Lower lobe of right lung (tissue), 2 donors: ENCODE measurements at regions not wholly inside any gene's neighbourhood (a gene's known extent, or its start where the extent isn't known, plus 50 kb on each side); places are given as distances from the start of the nearest gene placed in this dataset.

Source experiments
- ATAC-seq, 2 donors: fragments of 200-7000 bp; cut with Tn5 transposase; one replicate each; pipeline ENCODE4 v1.9.1; 2020 to 2022; ENCODE audit warnings: mild to moderate bottlenecking in 2 of 2, moderate library complexity in 2 of 2
- DNase-seq: peaks from one replicate; pipeline ENCODE4 v3.0.0-alpha.2; 2020
- H3K27ac ChIP-seq: fragments of 200-600 bp; one replicate; pipeline ENCODE4 v1.8.0; 2022
- H3K27me3 ChIP-seq: fragments of 200-600 bp; one replicate; pipeline ENCODE4 v1.8.0; 2022; ENCODE audit warnings: low read depth
- H3K36me3 ChIP-seq: fragments of 200-600 bp; one replicate; pipeline ENCODE4 v1.8.0; 2022; ENCODE audit warnings: mild to moderate bottlenecking
- H3K4me1 ChIP-seq: fragments of 200-600 bp; one replicate; pipeline ENCODE4 v1.8.0; 2022
- H3K4me3 ChIP-seq: fragments of 200-600 bp; one replicate; pipeline ENCODE4 v1.8.0; 2022; ENCODE audit warnings: mild to moderate bottlenecking
- H3K9me3 ChIP-seq: fragments of 200-600 bp; one replicate; pipeline ENCODE4 v1.8.0; 2022
- intact Hi-C: fragments of 100-400 bp; cut with DNase I; formaldehyde crosslinking; loops from one replicate; pipeline ENCODE4 v1.11.0; 2022
- TF ChIP-seq, protein P1 (sequence below): fragments of 200-600 bp; IDR thresholded peaks from one replicate; pipeline ENCODE4 v1.8.0; 2022; ENCODE audit warnings: antibody characterized with exemption, mild to moderate bottlenecking
- donor health status: DM: no; HTN: yes; CAD: no; lungs with severe emphysema.

DNA sequence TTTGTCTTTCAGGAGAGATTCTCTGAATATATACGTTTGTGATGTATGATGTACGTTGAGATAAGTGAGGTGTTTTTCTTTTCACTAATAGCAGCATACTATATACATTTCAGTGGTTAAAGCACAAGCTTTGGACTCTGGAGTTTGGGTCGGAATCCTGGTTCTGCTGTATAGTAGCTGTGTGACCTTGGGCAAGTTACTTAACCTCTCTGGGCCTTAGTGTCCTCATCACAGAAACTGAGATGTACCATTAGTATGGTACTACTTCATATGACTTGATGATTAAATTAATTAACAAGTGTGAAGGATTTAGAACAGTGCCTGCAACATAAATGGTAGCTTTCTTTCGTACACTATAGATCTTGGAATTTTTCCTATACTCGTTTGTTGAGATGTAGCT, 258.7 kb downstream of the CDCA7 start:
- Histone ChIP-seq H3K27ac (no peak overlapping the region), H3K27me3 (no peaks in the 10 kb centered on the region), H3K4me1 (no peaks in the 10 kb centered on the region), H3K36me3 (no peaks in the 10 kb centered on the region), H3K4me3 (no peak overlapping the region), H3K9me3 (peaks cover 5% of the 10 kb centered on the region)
- ATAC-seq (no peak), DNase-seq (no peak)
- intact Hi-C loops = no loop called here
- TF ChIP-seq, protein P1, sequence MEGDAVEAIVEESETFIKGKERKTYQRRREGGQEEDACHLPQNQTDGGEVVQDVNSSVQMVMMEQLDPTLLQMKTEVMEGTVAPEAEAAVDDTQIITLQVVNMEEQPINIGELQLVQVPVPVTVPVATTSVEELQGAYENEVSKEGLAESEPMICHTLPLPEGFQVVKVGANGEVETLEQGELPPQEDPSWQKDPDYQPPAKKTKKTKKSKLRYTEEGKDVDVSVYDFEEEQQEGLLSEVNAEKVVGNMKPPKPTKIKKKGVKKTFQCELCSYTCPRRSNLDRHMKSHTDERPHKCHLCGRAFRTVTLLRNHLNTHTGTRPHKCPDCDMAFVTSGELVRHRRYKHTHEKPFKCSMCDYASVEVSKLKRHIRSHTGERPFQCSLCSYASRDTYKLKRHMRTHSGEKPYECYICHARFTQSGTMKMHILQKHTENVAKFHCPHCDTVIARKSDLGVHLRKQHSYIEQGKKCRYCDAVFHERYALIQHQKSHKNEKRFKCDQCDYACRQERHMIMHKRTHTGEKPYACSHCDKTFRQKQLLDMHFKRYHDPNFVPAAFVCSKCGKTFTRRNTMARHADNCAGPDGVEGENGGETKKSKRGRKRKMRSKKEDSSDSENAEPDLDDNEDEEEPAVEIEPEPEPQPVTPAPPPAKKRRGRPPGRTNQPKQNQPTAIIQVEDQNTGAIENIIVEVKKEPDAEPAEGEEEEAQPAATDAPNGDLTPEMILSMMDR = no peak

- no peak for DNase-seq
- Histone ChIP-seq H3K4me1 (no peaks in the 10 kb centered on the region), H3K9me3 (peaks cover 5% of the 10 kb centered on the region), H3K27me3 (no peaks in the 10 kb centered on the region), H3K36me3 (no peaks in the 10 kb centered on the region), H3K4me3 (no peak overlapping the region), H3K27ac (no peak overlapping the region)
- no peak for ATAC-seq
- intact Hi-C loops = no loop called here
- TF ChIP-seq, protein P1 = no peak
Observed at GRCh38 chr2:173614265-173614930, 259.7 kb downstream of the CDCA7 start.

DNA sequence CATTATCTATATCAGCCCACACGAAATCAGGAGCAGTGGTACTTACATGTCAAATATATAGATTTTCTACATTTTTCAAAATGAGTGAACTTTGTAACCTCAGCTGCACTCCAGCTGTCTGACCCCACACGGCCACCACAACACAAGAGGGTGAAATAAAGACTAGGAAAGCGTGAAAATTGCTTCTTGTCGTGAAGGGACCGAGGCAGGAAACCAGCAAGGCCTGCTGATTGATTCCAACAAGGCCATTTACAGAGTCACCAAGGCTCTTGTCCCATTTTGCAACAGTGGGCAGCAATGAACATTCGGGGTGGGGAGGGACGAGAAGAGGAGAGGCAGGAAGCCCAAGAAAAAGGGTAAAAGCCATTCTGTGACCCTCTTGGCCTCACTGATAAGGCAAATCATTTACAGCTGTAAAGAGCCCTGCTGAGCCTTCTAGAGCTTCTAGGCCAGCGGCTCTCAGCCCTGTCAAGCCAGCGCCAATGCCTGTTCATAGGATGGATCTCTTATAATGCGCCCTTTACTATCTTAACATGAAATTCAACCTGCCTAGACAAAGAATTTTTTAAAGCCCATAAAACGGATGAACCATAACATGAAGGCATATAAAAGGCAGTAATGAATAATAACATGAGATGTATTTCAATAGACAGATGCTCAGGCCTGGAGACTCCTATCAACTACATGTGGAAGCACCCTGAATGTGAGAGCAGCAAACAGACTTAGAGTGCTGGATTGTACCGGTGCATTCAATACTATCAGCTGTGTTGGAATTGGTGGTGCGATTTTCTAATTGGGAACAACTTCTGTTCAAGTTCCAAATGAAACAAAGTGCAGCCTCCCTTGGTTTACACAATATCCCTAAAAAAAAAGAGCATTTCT, 269.0 kb downstream of the CDCA7 start:
- no peak for DNase-seq
- Histone ChIP-seq H3K9me3 (no peaks in the 10 kb centered on the region), H3K4me1 (no peaks in the 10 kb centered on the region), H3K4me3 (no peak overlapping the region), H3K27ac (no peak overlapping the region), H3K27me3 (no peaks in the 10 kb centered on the region), H3K36me3 (no peaks in the 10 kb centered on the region)
- no peak for ATAC-seq
- TF ChIP-seq, protein P1 = no peak
- intact Hi-C loops = no loop called here

- Histone ChIP-seq H3K9me3 (no peaks in the 10 kb centered on the region), H3K4me3 (no peak overlapping the region), H3K36me3 (no peaks in the 10 kb centered on the region), H3K4me1 (no peaks in the 10 kb centered on the region), H3K27me3 (no peaks in the 10 kb centered on the region), H3K27ac (no peak overlapping the region)
- intact Hi-C loops = no loop called here
- no peak for DNase-seq
- no peak for ATAC-seq
- TF ChIP-seq, protein P1 = no peak
Observed at GRCh38 chr2:173625315-173625714, 270.6 kb downstream of the CDCA7 start.

DNA sequence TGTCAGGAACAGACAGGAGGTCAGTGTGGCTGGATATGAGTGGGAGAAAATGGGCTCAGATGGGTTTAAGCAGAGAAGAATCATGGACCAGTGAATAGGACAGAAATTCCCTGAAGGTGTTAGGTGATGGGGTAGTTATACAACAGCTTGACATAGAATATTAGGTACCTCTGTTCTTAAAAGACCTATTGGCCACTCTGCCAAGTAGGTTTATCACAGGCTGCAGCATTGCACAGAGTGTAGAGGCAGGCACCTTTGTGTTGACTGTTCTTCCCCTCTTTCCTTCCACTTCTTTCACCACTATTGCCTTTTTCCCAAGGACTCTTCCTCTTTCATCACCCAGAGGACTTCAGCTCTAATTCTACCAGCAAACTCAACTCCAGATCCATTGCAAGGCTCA, 274.4 kb downstream of the CDCA7 start:
- Histone ChIP-seq H3K9me3 (no peaks in the 10 kb centered on the region), H3K36me3 (no peaks in the 10 kb centered on the region), H3K4me3 (no peak overlapping the region), H3K27me3 (no peaks in the 10 kb centered on the region), H3K4me1 (no peaks in the 10 kb centered on the region), H3K27ac (no peak overlapping the region)
- DNase-seq (no peak), ATAC-seq (no peak)
- TF ChIP-seq, protein P1 = no peak
- intact Hi-C loops = no loop called here
